Spleen (tissue), 7 donors: ENCODE measurements at regions not wholly inside any gene's neighbourhood (a gene's known extent, or its start where the extent isn't known, plus 50 kb on each side); places are given as distances from the start of the nearest gene placed in this dataset.

Experiments used
- CTCF ChIP-seq, 11 experiments: fragments of 200-600 bp in 7 of 11; fragments of 450-650 bp in 4 of 11; sonication (generic) in 4 of 11; IDR thresholded peaks in 8 of 11; conservative IDR thresholded peaks in 3 of 11; 1 replicate in 7 of 11; 2 replicates in 4 of 11; pipeline versions ENCODE4 v1.4.0 to v1.8.0; 2016 to 2021; ENCODE audit warnings: antibody characterized with exemption in 11 of 11, inconsistent platforms in 4 of 11, mild to moderate bottlenecking in 1 of 11
- POLR2AphosphoS5 ChIP-seq, 3 donors: sonication (generic); formaldehyde crosslinking; IDR thresholded peaks; one replicate each; pipeline ENCODE4 v1.5.1; 2017; ENCODE audit warnings: antibody characterized with exemption in 3 of 3
- donor health status: DM: no; HTN: no; CAD: no; lungs with moderate emphysema.
- donor health status: DM: no; HTN: no; CAD: no.
- donor health status: DM: no; HTN: no; CAD: no.

DNA sequence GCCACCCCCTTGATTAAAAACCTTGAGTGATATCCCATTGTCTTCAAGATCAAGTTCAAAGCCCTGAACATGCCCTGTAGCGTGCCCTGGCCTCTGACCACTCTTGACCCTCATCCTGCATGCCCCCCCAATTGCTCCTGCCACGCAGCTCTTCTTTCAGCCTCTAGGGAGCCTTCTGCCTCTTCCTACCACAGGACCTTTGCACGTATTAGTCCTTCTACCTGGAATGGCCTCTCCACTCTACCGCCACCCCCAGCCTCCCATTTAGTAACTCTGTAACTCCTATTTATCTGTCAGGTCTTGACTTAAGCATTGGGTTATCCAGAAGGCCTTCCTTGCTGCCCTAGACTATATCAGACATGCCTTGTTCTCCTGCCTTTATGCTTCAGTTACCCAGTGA lies 203.6 kb downstream of the TRIM29 start:
- TF ChIP-seq CTCF (IDR thresholded peaks at IDR 0.05 in 8 of 11, conservative IDR thresholded peaks at IDR 0.05 in 3 of 11) (no peak), POLR2AphosphoS5 (IDR thresholded peaks at IDR 0.05) (no peak)
